ENCODE measurements at regions not wholly inside any gene's neighbourhood (a gene's known extent, or its start where the extent isn't known, plus 50 kb on each side); places are given as distances from the start of the nearest gene placed in this dataset.
"Not testable (repeated sequence)": the region's sequence is repeated elsewhere in the genome, so short reads cannot be mapped to it uniquely, and the experiment has no call there.

DNA sequence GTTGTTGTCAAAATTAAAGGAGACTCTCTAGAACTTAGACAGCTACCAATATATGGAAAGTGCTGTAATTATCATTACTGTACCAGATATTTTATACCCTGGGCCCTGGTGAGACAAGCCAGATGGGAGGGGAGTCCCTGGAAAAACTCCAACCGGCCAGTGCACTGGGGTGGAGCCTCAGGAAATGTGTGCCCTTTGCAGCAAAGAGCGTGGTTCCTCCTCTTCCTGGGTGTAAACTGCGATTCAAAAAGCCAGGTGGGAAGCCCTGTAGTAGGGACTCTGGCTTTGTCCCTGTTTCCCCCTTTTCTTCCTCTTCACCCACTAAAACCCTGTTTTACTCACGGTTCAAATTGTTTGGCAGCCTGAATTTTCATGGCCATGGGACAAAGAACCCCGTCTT, 812.3 kb downstream of the PLA2G4A start:
- no peak for DNase-seq

DNA sequence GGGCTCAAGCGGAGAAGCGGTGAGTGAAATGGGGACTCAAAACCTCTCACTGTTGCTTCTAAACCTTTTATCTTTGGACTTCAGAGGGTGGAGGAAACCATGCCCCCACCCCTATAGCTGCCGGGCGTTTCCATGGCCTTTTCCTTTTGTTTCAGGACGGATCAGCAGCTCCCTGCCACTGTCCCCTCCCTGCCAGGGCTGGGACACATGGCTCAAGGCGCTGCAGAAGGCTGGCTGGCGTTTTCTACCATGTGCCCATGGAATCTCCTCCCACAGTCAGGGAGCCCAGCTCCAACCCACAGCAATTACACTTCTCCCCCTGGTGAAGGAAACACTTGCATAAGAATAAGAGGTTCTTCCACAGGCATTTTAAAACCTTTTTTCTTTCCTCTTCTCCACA, 812.7 kb downstream of the PLA2G4A start:
- no peak for DNase-seq

DNA sequence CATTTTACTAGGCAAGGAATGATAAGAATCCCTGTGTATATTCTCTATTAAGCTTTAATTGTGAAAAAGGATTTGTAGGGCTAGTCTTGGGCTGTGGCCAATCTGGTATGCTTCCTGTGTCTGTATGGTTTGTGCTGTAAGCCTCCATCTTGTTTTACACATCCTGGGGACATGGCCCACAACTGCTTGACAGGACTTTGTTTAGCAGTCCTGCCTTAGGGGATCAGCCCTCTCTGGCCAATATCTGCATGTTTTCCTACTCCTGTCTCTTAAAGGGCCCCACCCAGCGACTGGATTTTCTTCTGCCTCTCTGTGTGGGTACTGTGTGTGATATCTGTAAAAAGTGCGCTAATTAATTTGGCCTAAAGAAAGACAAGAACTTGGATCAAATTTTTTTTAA, 813.2 kb downstream of the PLA2G4A start:
- no peak for DNase-seq

DNA sequence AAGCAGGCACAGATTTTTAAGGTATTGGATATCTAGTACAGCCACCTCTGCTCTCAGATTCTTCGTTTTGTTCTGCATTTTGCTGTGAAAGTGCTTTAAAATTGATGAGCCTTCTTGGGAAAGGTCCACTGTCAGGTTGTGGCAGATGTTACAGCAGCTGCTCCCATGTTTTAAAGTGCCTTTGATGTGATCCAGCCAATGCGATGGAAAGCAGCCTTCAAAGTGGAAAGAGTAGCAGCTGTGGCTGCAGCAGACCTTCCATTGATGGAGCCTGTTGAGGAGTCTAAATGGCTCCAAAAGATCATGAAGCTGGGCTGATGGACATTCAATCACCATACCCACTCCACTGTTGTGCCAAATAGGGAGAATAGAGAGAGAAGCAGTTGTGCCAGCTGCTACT, 816.9 kb downstream of the PLA2G4A start:
- no peak for DNase-seq

DNA sequence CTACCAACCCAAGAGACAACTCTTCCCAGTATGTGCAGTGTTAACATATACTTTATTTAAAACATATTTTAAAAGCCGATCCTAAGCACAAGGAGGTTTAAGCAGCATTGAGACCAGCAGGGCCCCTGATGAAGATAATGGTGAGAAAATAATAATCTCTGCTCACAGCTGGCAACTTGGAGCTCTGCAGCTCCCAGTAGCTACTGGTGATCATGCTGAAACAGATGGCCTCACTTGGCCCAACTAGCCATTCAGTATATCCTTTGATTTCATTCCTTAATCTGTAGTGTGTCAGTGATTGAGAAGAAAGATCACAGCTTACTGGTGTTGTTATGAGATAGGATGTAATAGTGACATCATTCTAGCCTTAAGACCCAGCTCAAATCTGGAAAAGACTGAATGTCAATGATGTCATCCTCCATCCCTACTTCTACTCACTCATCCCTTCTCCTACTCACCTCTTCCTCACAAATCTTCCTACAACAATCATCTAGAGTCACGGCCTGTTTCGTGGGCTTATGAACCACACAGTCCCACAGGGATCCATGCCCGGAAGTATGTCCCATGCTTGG, 817.9 kb downstream of the PLA2G4A start:
- no peak for DNase-seq

DNA sequence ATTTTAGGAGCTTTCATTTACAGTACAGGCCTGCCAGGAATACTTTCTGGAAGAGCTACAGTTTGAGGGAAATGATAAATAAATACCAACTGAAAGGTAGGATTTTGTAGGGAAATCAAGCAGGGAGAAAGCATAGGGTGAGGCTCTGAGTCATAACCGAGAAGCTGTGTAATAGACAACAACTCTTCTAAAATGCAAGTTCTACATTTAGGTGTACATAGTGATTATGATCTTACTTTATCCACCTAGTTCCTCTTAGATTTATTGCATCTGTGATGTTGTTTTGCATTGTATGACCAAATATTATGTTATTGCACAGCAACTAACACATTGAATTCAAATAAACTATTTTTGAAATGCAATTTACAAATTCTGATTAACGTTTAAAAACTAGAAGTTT, 819.3 kb downstream of the PLA2G4A start:
- no peak for DNase-seq

DNA sequence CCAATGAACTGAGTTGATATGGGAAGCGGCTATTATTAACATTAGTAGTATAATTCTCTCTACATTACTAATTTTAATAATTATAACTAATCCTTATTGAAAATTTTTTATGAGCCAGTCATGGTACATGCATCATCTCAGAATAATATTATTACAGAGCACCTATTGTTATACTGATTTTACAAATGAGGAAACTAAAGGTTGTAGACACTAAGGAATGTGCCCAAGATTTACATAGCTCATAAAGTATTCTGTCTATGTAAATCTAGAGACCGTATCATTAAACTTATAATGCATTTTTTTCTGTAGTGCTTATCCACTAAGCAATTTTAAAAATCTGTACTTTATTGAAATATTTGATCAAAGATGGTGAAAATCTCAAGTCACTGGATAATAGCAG, 825.9 kb downstream of the PLA2G4A start:
- DNase-seq = no peak

DNA sequence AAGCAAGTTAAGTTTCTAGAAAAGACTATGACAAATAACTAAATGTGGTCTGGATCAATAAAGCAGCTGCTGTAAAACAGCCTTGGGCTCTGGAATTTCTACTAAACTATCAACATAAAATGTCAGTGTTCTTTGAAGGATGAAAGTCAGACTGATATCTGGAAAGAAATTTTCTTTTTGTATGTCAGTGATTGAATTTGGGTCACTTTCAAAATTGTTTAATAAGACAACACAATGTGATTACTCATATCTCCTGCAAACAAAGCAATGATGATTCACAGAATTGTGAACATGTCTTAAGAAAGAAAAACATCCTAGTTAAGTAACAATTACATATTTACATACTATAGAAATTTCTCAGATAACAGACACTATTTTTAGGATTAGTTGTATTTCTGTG, 826.4 kb downstream of the PLA2G4A start:
- DNase-seq = no peak

DNA sequence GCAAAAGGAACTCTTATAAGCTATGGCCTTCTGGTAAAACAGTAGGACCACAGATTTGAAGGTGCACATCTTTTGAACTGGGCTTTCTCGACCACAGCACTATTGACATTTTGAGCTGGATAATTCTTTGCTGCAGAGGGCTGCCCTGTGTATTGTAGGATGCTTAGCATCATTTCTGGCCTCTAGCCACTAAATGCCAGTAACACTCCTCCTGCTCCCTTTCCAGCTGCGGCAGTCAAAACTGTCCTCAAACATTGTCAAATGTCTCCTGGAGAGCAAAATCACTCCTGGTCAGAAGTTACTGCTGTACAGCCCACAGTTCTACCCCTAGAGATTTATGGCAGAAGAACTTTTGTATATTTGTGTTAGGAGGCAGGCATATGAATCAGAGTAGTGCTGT, 836.7 kb downstream of the PLA2G4A start:
- no peak for DNase-seq

DNA sequence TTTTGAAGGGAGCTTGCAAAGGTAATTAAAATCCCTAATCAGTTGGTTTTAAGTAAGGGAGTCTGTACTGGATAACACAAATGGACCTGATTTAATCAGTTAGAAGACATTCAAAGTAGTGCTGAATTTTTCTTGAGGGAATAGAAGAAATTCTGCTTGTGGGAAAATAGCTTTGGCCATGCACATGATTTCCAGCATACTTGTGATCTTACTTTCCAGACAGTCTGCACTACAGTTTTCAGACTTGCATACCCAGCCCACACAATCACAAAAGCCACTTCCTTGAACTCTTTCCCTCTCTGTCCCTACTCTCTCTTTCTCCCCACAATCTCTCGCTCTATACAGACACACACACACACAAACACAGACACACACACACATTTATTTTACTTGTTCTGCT, 852.1 kb downstream of the PLA2G4A start:
- DNase-seq = no peak

DNA sequence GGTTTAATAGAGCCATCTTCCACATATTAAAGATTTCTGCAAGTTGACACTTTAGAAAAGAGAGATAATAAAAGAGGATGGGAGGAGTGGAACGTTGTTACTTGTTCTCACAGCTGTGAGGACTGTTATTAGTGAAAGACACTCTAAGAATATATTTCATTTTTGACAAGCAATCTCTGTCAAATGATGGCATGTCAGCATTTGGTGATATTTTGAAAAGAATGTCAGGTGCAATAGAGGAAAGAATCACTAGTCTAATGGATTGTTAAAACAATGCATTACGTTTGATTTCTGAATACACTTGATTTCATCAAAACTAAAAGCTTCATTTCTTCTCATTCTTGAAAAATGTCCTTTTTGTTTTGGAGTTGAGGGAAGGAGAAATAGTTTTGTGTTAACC, 853.4 kb downstream of the PLA2G4A start:
- DNase-seq = no peak

DNA sequence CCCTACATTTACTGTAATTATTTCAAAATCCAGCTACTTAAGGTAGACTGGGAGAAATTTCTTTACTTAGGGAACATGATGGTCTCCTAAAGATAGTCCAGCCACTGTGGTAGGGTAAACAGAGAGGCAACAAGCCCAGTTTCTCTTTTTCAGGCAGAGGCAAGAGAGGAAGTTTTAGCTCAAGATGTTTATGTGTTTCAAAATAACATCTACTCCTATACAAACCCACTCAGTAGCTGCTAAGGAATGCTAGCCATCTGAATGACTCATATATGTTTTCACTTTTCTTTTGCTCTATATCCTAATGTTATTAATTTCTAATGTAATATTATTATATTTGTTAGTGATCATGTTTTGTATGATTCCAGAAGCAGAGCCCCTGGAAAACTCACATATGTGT, 856.6 kb downstream of the PLA2G4A start:
- DNase-seq = no peak

DNA sequence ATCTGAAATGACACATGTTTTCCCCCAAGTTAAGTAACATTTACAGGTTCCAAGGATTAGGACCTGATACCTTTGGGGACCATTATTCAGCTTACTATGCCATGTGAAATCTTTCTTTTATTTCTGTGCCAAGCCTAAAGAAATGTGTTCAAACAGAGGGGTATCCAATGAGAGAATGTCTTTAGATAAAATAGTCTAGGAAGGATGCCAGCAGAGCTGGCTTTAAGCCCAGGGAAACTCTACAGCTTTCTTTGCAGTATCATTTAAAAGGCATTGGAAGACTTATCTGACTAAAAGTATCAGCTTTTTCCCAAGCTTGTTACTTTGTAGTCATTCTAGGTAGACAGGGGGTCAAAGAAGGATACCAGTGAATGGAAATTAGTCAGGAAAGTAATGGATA, 860.4 kb downstream of the PLA2G4A start:
- DNase-seq = no peak

DNA sequence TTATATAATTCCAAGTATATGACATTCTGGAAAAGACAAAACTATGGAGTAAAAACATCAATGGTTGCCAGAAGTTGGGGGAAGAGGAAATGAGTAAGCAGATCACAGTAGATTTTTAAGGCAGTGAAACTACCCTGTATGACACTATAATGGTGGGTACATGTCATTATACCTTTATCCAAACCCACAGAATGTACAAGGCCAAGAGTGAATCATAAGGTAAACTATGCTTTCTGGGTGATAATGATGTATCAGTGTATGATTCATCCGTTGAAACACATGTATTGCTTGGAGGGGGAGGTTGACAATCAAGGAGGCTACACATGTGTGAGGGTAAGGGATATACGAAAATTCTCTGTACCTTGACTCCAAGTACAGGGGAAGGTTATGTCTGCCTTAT, 862.7 kb downstream of the PLA2G4A start:
- DNase-seq = no peak

DNA sequence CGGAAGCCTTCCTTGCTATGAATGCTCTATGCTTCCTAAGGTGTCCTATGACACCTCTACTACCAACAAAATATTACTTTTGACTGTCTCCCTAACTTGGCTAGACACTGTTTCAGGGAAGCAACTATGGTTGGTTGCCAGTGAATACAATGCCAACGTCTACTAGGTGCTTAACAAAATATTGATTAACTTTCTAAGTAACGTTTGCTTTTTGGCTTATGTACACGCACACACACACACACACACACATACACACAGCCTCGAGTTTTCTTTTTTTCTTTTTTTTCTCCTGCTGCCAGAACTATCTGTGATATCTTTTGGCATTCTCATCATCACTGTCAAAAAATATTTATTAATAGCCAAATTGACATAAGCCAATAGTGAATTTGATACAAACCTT, 864.0 kb downstream of the PLA2G4A start:
- no peak for DNase-seq

DNA sequence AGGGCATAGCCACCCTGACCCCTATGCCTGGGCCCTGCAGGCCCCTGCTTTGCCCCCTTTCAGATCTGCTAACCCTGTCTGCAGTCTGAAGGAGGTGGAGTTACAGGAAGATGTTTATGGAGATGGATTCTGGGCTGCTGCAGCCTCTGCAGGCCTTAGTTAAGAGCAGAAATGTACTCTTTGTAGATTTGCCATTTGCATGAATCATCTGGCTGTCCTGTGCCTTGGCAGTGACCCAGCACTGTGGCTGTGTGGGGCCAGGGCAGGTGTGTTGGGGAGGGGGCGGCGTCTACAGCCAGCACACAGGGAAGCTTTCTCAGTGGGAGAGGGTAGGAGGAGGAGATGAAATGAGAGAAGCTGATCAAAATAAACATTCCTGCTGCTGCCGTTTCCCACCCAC, 867.3 kb downstream of the PLA2G4A start:
- DNase-seq = no peak

DNA sequence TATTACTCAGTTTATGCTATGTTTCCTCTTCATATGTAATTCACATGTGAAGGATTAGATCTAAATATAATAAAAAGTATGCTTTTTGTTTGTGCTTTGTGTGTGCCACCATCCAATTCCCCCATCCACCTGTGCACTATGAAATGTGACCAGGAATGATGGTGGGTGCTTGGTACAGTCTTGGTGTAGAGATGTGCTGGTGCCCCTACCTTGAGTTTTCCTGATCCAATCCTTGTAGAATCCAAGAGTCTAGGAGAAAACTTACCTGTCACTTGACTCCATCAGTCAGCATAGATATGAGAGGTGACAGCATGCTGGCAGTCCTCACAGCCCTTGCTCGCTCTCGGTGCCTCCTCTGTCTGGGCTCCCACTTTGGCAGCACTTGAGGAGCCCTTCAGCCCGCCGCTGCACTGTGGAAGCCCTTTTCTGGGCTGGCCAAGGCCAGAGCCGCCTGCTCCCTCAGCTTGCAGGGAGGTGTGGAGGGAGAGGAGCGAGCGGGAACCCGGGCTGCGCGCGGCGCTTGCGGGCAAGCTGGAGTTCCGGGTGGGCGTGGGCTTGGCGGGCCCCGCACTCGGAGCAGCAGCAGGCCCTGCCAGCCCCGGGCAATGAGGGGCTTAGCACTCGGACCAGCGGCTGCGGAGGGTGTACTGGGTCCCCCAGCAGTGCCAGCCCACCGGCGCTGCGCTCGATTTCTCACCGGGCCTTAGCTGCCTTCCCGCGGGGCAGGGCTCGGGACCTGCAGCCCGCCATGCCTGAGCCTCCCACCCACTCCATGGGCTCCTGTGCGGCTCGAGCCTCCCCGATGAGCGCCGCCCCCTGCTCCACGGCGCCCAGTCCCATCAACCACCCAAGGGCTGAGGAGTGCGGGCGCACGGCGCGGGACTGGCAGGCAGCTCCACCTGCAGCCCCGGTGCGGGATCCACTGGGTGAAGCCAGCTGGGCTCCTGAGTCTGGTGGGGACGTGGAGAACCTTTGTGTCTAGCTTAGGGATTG, 874.7 kb downstream of the PLA2G4A start:
- not testable (repeated sequence) for DNase-seq

DNA sequence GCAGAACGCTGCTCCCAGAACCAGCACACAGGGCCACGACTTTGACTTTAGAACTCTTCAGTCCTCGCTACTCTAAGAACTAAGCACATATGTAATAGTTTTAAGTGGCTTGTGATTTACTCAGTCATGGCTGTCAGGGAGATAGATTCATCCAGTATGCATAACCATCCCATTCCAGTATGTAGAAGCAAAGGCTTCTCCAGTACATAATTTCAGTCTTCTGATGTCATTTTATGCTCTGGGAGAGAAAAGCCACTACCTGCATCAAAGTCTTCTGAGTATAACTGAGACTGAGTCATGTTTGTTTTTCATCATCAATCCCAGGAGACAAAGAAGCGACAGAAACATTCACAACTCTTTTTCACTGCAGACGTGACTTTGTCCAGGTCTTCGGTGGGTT, 885.7 kb downstream of the PLA2G4A start:
- DNase-seq = no peak

DNA sequence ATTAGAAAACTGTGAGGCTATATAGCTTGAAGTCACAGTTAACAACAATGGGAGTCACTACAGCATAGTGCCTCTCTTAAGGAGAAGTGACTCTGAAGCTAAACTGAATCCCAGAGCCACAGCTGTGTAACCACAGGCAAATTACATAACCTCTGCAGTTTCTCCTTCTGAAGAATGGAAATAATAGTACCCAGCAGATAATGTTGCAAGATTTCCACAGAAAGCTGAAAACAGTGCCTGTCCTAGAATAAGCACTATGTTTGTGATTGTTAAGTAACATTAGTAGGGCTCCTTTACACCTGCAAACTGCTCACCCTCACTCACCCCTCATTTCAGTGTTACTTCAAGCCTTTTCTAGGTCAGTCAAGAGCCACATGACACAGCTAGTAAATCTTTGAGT, 886.7 kb downstream of the PLA2G4A start:
- no peak for DNase-seq

DNA sequence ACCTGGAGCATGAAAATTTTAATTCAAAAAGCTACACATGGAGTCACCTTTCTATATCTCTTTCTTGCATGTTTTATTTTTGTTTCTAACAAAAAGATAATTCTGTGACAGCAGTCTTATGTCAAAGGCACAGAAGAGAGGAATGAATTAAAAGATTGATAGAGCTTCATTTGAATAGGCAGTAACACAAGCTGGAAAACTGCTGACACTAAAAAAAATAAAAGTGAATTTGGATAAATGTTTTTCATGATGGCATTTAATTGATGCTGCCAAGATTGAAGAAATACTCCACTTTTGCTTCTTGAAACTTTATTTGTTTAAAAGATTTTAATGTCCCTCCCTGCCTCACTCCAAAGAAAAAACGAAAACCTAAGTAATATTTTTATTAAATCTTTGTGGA, 887.4 kb downstream of the PLA2G4A start:
- no peak for DNase-seq

DNA sequence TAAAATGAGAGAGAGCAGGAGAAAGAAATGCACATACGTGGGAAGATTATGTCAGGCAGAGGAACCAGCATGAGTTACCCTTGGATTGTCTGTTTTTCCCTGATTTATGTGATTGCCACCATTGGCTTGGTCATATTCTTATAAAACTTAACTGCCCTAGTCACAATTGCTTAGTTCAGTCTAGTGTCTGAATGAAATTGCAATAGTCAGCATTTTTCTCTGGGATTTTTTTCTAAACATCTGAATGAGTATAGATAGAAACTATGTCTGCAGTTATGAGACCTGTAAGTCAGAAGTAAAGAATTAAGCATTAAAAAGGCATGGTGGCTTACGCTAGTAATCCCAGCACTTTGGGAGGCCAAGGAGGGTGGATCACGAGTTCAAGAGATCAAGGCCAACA, 889.8 kb downstream of the PLA2G4A start:
- DNase-seq = no peak

DNA sequence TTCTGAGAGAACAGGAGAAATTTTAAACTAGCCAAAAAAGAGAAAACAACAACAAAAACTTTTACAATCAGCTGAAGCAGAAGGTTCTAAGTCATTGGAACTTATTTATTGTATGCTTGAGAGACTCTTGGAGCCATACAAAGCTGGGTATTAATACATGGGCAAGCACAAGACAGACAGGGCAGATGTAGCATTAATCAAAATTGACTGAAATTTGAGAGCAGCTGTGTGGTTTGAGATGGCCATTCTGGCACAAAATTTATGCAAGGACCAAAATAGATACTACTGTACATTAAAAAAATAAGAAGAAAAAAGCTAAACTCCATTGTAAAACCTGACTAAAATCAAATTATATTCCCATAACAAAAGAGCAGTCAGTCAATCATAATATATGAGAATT, 892.5 kb downstream of the PLA2G4A start:
- no peak for DNase-seq

DNA sequence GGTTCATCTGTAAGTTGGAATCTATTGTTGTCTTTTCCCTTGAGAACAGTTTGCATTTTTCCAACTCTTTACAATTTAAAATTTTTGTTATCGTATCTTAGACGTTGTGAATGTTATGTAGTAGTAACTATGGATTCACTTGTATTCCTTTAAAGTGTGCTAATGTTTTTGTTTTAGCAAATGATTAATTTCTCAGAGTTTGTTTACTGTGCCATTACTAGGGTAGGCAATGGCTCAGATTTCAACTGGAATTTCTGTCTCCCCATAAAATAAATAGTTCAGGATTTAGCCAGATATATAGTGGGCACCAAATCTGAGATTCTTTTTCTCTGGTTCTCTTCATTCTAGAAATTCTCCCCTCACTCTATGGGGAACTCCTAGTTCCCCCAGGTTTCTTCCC, 896.5 kb downstream of the PLA2G4A start:
- DNase-seq = no peak

DNA sequence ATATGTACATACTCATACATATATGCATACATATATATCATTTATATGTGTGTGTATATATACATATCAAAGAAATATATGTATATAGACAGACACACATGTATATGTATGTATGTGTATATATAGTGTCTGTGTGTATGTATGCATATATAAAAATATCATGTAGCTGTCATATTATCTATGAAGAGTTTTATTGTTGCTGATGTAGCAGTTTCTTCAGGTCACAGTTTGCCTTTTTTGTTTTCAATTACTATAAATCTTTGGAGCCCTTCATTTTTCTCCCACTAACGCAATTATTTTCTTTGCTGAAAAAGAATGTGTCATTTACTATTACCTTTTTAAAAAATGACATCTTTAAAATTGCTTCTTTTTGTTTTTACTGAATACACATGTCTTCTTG, 904.5 kb downstream of the PLA2G4A start:
- no peak for DNase-seq

DNA sequence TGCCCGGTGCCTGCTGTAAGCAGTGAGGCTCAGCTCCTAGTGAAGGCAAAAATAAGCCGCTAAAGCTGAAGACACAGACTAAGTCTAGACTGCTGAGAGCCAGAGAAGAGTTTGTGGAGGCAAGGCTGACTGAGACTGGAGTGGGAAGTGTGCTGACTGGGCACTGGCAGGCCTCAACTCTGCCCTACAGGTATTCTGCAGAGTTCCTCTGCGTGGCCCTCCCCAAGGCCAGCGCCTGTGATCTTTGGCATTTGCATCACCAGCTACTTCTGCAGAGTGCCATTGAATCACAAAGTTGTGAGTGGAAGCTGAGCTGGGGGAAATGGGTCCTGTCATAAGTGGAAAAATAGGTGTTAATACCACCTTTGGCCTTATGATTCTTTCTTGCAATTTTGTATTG, 905.7 kb downstream of the PLA2G4A start:
- DNase-seq = no peak
